ENCODE measurements at regions not wholly inside any gene's neighbourhood (a gene's known extent, or its start where the extent isn't known, plus 50 kb on each side); places are given as distances from the start of the nearest gene placed in this dataset.

DNA sequence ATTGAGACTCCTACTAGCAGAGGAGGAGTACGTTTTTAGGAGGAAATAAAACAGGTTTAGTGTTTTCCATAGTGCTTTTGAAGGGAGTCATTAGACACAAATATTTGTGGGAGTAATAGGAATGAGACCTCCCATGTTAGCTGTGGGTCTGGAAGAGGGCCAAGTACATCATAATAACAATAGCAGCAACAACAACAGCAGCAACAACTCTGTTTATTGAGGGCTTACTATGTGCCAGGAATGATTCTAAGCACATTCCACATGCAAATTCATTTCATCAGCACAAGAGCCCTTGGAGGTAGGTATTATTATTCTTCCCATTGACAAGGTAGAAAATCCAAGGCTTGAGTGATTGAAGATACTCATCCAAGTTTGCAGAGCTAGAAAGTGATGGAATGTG, 384.2 kb upstream of the RPS23 start:
- TF ChIP-seq BHLHE40 (IDR thresholded peaks at IDR 0.05; ENCODE audit: low read depth, low read length) (no peak), POLR2A (IDR thresholded peaks at IDR 0.05; ENCODE audit: low read length) (no peak), CEBPB (IDR thresholded peaks at IDR 0.05) (no peak), JUN (IDR thresholded peaks at IDR 0.05) (no peak), CHD4 (IDR thresholded peaks at IDR 0.05; ENCODE audit: borderline replicate concordance) (no peak), ZSCAN20 (CRISPR knock-in tag; IDR thresholded peaks at IDR 0.05) (no peak), ZFP36 (IDR thresholded peaks at IDR 0.05; ENCODE audit: borderline replicate concordance, partially characterized antibody) (no peak), MYC (IDR thresholded peaks at IDR 0.05; ENCODE audit: borderline replicate concordance, low read length) (no peak), EP300 (IDR thresholded peaks at IDR 0.05) (no peak), RAD21 (conservative IDR thresholded peaks at IDR 0.05 in 1 of 2, IDR thresholded peaks at IDR 0.05 in 1 of 2) (no peak), MAFK (IDR thresholded peaks at IDR 0.05; ENCODE audit: partially characterized antibody) (no peak)
- TF ChIP-seq, protein P1, sequence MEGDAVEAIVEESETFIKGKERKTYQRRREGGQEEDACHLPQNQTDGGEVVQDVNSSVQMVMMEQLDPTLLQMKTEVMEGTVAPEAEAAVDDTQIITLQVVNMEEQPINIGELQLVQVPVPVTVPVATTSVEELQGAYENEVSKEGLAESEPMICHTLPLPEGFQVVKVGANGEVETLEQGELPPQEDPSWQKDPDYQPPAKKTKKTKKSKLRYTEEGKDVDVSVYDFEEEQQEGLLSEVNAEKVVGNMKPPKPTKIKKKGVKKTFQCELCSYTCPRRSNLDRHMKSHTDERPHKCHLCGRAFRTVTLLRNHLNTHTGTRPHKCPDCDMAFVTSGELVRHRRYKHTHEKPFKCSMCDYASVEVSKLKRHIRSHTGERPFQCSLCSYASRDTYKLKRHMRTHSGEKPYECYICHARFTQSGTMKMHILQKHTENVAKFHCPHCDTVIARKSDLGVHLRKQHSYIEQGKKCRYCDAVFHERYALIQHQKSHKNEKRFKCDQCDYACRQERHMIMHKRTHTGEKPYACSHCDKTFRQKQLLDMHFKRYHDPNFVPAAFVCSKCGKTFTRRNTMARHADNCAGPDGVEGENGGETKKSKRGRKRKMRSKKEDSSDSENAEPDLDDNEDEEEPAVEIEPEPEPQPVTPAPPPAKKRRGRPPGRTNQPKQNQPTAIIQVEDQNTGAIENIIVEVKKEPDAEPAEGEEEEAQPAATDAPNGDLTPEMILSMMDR (IDR thresholded peaks at IDR 0.05): no peak
- TF ChIP-seq, protein P2, sequence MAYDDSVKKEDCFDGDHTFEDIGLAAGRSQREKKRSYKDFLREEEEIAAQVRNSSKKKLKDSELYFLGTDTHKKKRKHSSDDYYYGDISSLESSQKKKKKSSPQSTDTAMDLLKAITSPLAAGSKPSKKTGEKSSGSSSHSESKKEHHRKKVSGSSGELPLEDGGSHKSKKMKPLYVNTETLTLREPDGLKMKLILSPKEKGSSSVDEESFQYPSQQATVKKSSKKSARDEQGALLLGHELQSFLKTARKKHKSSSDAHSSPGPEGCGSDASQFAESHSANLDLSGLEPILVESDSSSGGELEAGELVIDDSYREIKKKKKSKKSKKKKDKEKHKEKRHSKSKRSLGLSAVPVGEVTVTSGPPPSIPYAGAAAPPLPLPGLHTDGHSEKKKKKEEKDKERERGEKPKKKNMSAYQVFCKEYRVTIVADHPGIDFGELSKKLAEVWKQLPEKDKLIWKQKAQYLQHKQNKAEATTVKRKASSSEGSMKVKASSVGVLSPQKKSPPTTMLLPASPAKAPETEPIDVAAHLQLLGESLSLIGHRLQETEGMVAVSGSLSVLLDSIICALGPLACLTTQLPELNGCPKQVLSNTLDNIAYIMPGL (CRISPR knock-in tag; IDR thresholded peaks at IDR 0.05; ENCODE audit: borderline replicate concordance): no peak
- TF ChIP-seq, protein P3, sequence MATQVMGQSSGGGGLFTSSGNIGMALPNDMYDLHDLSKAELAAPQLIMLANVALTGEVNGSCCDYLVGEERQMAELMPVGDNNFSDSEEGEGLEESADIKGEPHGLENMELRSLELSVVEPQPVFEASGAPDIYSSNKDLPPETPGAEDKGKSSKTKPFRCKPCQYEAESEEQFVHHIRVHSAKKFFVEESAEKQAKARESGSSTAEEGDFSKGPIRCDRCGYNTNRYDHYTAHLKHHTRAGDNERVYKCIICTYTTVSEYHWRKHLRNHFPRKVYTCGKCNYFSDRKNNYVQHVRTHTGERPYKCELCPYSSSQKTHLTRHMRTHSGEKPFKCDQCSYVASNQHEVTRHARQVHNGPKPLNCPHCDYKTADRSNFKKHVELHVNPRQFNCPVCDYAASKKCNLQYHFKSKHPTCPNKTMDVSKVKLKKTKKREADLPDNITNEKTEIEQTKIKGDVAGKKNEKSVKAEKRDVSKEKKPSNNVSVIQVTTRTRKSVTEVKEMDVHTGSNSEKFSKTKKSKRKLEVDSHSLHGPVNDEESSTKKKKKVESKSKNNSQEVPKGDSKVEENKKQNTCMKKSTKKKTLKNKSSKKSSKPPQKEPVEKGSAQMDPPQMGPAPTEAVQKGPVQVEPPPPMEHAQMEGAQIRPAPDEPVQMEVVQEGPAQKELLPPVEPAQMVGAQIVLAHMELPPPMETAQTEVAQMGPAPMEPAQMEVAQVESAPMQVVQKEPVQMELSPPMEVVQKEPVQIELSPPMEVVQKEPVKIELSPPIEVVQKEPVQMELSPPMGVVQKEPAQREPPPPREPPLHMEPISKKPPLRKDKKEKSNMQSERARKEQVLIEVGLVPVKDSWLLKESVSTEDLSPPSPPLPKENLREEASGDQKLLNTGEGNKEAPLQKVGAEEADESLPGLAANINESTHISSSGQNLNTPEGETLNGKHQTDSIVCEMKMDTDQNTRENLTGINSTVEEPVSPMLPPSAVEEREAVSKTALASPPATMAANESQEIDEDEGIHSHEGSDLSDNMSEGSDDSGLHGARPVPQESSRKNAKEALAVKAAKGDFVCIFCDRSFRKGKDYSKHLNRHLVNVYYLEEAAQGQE (IDR thresholded peaks at IDR 0.05): no peak
